ENCODE measurements at regions not wholly inside any gene's neighbourhood (a gene's known extent, or its start where the extent isn't known, plus 50 kb on each side); places are given as distances from the start of the nearest gene placed in this dataset.

DNA sequence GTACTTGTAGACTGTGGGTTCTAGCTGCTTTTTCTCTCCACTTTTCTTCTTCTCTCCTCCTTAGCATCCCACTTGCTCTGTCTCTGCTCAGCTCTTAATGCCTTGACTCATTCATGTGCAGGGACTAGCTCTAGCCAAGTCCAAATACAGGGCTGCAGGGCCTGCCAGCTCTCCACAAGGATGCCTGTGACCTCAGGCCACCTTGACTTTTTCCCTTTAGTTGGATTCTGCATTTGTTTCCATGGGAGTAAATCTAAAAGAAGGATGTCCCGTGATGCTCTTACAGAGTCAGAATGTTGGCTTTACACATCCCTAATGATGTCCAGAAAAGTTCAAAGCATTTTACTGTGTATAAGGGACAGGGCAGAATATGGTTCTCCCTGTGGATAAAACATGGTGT lies 101.8 kb upstream of the PREP start:
- TF ChIP-seq CTCF (IDR thresholded peaks at IDR 0.05; ENCODE audit: insufficient read depth, low read depth, low read length) (no peak), EZH2 (IDR thresholded peaks at IDR 0.05; ENCODE audit: insufficient read depth, low read length) (no peak)
